GM12892 (cell line): ENCODE measurements at regions not wholly inside any gene's neighbourhood (a gene's known extent, or its start where the extent isn't known, plus 50 kb on each side); places are given as distances from the start of the nearest gene placed in this dataset.

Experiments used
- POLR2A ChIP-seq: IDR thresholded peaks from 2 replicates; pipeline ENCODE4 v1.6.1; 2011; ENCODE audit warnings: low read depth, low read length, control low read depth
- POLR2AphosphoS5 ChIP-seq: IDR thresholded peaks from 2 replicates; pipeline ENCODE4 v1.6.1; 2011; ENCODE audit warnings: low read depth, low read length, control low read depth
- TAF1 ChIP-seq: IDR thresholded peaks from 2 replicates; pipeline ENCODE4 v1.6.1; 2011; ENCODE audit warnings: low read depth, mild to moderate bottlenecking, control low read depth, low read length, borderline replicate concordance

GRCh38 chr5:124692950-124693349 lies 53.5 kb downstream of the ZNF608 start:
- TF ChIP-seq POLR2AphosphoS5 (no peak), POLR2A (no peak), TAF1 (no peak)
